ENCODE measurements at regions not wholly inside any gene's neighbourhood (a gene's known extent, or its start where the extent isn't known, plus 50 kb on each side); places are given as distances from the start of the nearest gene placed in this dataset.

DNA sequence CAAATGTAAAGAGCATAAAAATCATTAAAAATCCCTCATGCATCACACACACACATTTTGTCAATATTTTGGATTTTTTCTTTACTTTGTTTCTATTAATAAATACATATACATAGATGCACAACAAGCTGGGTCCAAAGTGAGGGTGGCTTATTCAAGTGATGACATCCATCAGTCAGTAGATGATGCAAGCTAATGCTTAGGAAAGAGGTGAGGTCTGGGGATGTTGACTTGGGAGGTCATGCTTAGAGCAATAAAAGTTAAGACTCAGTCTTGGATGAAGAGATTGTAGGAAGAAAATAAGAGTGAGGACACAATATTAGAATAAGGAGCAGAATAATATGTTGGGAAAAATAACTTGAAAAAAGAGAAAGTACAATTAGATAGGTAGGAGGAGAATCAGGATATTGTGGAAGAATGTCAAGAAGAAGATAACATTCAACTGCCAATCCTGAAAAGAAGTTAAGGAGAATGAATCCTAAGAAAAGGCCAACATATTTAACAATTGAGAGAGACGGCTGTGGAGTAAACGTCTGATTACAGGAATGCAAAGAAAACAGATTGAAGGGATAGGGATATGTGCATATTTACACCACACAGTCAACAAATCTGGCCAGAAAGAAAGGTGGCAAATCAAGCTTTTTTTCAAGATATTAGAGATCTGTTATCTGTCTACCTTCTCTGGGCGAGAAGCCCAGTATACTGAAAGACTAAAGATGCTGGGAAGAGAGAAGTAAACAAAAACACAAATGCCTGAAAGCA lies 111.0 kb upstream of the TJP1 start:
- Mint-ChIP-seq H3K27me3 (ENCODE audit: low read depth) (no peaks in the 10 kb centered on the region), H3K36me3 (no peaks in the 10 kb centered on the region), H3K27ac (no peak overlapping the region), H3K4me1 (peaks cover 18% of the 10 kb centered on the region), H3K4me3 (no peak overlapping the region), H3K9me3 (peaks cover 6% of the 10 kb centered on the region)
- DNase-seq (ENCODE audit: low spot score): no peak
- POLR2A ChIA-PET: no interaction called here
- no peak for TF ChIP-seq SMAD3 (CRISPR knock-in tag; IDR thresholded peaks at IDR 0.05; ENCODE audit: borderline replicate concordance)
- CTCF ChIA-PET: no interaction called here
- no peak for ATAC-seq

DNA sequence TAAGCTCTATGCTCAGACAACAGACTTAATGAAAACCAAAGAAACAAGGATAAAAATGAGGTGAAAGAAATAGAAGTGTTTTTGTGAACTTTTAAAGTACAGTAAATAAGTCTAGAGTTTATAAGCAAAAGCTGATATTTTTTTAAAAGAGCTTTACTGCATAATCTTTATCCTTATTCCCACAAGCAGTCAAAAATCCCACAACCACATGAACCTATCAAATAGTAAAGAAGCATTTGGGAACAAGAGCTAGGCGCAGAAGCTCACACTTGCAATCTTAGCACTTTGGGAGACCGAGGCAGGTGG lies 103.8 kb upstream of the TJP1 start:
- Mint-ChIP-seq H3K9me3 (peaks cover 7% of the 10 kb centered on the region), H3K27ac (no peak overlapping the region), H3K4me1 (peaks cover 33% of the 10 kb centered on the region), H3K36me3 (no peaks in the 10 kb centered on the region), H3K27me3 (ENCODE audit: low read depth) (no peaks in the 10 kb centered on the region), H3K4me3 (no peak overlapping the region)
- DNase-seq (ENCODE audit: low spot score) (no peak), ATAC-seq (no peak)
- CTCF ChIA-PET: interaction anchor here (0.6 to 3.5 kb wide), 84 partner anchors 9 to 786 kb away, joined by 3 to 61 read pairs (median 6); partner anchors contain the start of gene TJP1
- TF ChIP-seq ZNF317 (CRISPR knock-in tag; IDR thresholded peaks at IDR 0.05; ENCODE audit: borderline replicate concordance, low read depth) (no peak), TCF7 (CRISPR knock-in tag; IDR thresholded peaks at IDR 0.05; ENCODE audit: low read depth) (no peak), ZSCAN18 (CRISPR knock-in tag; IDR thresholded peaks at IDR 0.05) (no peak), ATF1 (CRISPR knock-in tag; IDR thresholded peaks at IDR 0.05) (no peak), AFF4 (CRISPR knock-in tag; IDR thresholded peaks at IDR 0.05; ENCODE audit: borderline replicate concordance) (no peak)
- POLR2A ChIA-PET: interaction anchor here (0.5 to 3.5 kb wide), 5 partner anchors 53 to 264 kb away, joined by 3 to 33 read pairs (median 4); partner anchors contain the start of gene TJP1

- DNase-seq (ENCODE audit: low spot score) (peak; percentile 91), ATAC-seq (peak; percentile 72)
- no peak overlapping the region for H3K4me3 Mint-ChIP-seq
- CTCF ChIA-PET: interaction anchor here (0.6 to 3.5 kb wide), 86 partner anchors 9 to 786 kb away, joined by 3 to 61 read pairs (median 6); partner anchors contain the start of gene TJP1
- H3K27me3 Mint-ChIP-seq (ENCODE audit: low read depth): no peaks in the 10 kb centered on the region
- POLR2A ChIA-PET: interaction anchor here (0.5 to 3.5 kb wide), 7 partner anchors 52 to 263 kb away, joined by 3 to 33 read pairs (median 4); partner anchors contain the start of gene TJP1
- H3K36me3 Mint-ChIP-seq: no peaks in the 10 kb centered on the region
- H3K27ac Mint-ChIP-seq: peak overlapping the region; percentile 96; the same call in 1 of the 2 replicates
- peaks cover 39% of the 10 kb centered on the region for H3K4me1 Mint-ChIP-seq
- peaks cover 7% of the 10 kb centered on the region for H3K9me3 Mint-ChIP-seq
- TF ChIP-seq TCF7 (CRISPR knock-in tag; IDR thresholded peaks at IDR 0.05; ENCODE audit: low read depth) (no peak), PREB (CRISPR knock-in tag; IDR thresholded peaks at IDR 0.05; ENCODE audit: borderline replicate concordance) (no peak), ZNF138 (CRISPR knock-in tag; conservative IDR thresholded peaks at IDR 0.05) (no peak), MYBL2 (CRISPR knock-in tag; IDR thresholded peaks at IDR 0.05) (no peak), MXD4 (CRISPR knock-in tag; IDR thresholded peaks at IDR 0.05; ENCODE audit: borderline replicate concordance) (no peak), HMGXB4 (CRISPR knock-in tag; IDR thresholded peaks at IDR 0.05) (no peak), ZNF416 (CRISPR knock-in tag; IDR thresholded peaks at IDR 0.05) (no peak), NR3C1 (CRISPR knock-in tag; conservative IDR thresholded peaks at IDR 0.05; ENCODE audit: low read depth) (no peak), ESRRA (CRISPR knock-in tag; IDR thresholded peaks at IDR 0.05; ENCODE audit: borderline replicate concordance) (no peak), RELA (CRISPR knock-in tag; IDR thresholded peaks at IDR 0.05; ENCODE audit: borderline replicate concordance) (no peak), TEAD4 (CRISPR knock-in tag; IDR thresholded peaks at IDR 0.05) (no peak), CREM (CRISPR knock-in tag; IDR thresholded peaks at IDR 0.05) (no peak), SP1 (CRISPR knock-in tag; conservative IDR thresholded peaks at IDR 0.05) (peak; percentile 26; the same call in 1 of the 2 replicates)
- TF ChIP-seq, protein P1, sequence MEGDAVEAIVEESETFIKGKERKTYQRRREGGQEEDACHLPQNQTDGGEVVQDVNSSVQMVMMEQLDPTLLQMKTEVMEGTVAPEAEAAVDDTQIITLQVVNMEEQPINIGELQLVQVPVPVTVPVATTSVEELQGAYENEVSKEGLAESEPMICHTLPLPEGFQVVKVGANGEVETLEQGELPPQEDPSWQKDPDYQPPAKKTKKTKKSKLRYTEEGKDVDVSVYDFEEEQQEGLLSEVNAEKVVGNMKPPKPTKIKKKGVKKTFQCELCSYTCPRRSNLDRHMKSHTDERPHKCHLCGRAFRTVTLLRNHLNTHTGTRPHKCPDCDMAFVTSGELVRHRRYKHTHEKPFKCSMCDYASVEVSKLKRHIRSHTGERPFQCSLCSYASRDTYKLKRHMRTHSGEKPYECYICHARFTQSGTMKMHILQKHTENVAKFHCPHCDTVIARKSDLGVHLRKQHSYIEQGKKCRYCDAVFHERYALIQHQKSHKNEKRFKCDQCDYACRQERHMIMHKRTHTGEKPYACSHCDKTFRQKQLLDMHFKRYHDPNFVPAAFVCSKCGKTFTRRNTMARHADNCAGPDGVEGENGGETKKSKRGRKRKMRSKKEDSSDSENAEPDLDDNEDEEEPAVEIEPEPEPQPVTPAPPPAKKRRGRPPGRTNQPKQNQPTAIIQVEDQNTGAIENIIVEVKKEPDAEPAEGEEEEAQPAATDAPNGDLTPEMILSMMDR (IDR thresholded peaks at IDR 0.05): peak; percentile 74
Observed at GRCh38 chr15:29925227-29926082, 103.2 kb upstream of the TJP1 start.

All from WTC11 (cell line).